Stimulated activated effector memory CD8-positive, alpha-beta T cell treated with anti-CD3 and anti-CD28 coated beads, Interleukin-12 subunit alpha, Interleukin-12 subunit beta, amount 100 ng/mL, for 72 hours (primary cell): ENCODE measurements at regions not wholly inside any gene's neighbourhood (a gene's known extent, or its start where the extent isn't known, plus 50 kb on each side); places are given as distances from the start of the nearest gene placed in this dataset.

Experiments used
- ATAC-seq: fragments of 150-1000 bp; cut with Tn5 transposase; 2 replicates; pipeline ENCODE4 v1.10.0; 2021
- DNase-seq, 2 donors: peaks; one replicate each; pipeline ENCODE4 v3.0.0; 2021 to 2022; ENCODE audit warnings: low spot score in 2 of 2
- H3K27ac Mint-ChIP-seq: one replicate; pipeline ENCODE4 v1.8.0; 2022; ENCODE audit warnings: mild to moderate bottlenecking, mixed read lengths
- H3K36me3 Mint-ChIP-seq: one replicate; pipeline ENCODE4 v1.8.0; 2022; ENCODE audit warnings: mild to moderate bottlenecking, mixed read lengths
- H3K4me1 Mint-ChIP-seq: one replicate; pipeline ENCODE4 v1.8.0; 2022; ENCODE audit warnings: mixed read lengths
- H3K4me3 Mint-ChIP-seq: one replicate; pipeline ENCODE4 v1.8.0; 2022; ENCODE audit warnings: mild to moderate bottlenecking, mixed read lengths
- H3K9me3 Mint-ChIP-seq: one replicate; pipeline ENCODE4 v1.8.0; 2022; ENCODE audit warnings: mixed read lengths

DNA sequence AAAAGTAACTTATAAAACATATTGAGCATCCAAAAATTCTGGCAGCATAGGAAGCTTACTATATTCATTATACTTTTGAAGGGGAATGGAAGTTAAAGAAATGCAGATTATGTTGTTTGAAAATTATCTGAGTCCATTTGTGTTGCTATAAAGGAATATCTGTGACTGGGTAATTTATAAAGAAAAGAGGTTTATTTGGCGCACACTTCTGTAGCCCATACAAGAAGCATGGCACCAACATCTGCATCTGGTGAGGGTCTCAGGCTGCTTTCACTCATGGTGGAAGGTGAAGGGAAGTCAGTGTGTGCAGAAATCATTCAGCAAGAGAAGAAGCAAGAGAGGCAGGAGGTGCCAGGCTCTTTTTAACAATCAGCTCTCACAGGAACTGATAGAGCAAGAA lies 55.5 kb upstream of the BACH1 start:
- DNase-seq (no peak), ATAC-seq (no peak)
- Mint-ChIP-seq H3K4me1 (no peaks in the 10 kb centered on the region), H3K9me3 (peaks cover 2% of the 10 kb centered on the region), H3K27ac (no peak overlapping the region), H3K36me3 (no peaks in the 10 kb centered on the region), H3K4me3 (no peak overlapping the region)

DNA sequence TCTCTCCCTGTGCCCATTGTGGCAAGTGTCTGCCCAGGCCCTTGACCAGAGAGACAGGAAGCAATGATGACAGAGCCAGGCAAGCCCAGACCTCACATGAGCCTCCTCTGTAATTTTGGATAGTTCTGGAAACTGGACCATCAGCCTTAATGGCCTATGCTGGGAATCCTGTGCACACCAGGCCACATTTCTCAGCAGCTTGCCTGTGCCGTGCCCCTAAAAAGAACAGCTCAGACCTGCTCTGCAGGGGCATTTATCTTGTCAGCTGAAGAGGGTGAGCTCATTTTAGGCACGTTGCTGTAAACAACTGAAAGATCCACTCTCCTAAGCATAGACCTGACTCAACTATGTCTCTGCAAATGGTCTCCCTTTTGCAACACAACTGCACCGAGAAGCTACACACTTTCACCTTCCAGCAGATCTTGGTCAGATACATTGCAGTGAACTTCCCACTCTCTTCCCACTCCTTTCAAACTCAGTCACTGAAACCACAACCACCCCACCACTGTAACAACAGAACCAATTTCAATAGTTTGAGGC lies 53.5 kb upstream of the BACH1 start:
- no peaks in the 10 kb centered on the region for H3K4me1 Mint-ChIP-seq
- peaks cover 6% of the 10 kb centered on the region for H3K9me3 Mint-ChIP-seq
- no peaks in the 10 kb centered on the region for H3K36me3 Mint-ChIP-seq
- ATAC-seq (peak; percentile 99), DNase-seq (peak in 1 of 2 donors; percentile 68)
- no peak overlapping the region for H3K27ac Mint-ChIP-seq
- H3K4me3 Mint-ChIP-seq: no peak overlapping the region

DNA sequence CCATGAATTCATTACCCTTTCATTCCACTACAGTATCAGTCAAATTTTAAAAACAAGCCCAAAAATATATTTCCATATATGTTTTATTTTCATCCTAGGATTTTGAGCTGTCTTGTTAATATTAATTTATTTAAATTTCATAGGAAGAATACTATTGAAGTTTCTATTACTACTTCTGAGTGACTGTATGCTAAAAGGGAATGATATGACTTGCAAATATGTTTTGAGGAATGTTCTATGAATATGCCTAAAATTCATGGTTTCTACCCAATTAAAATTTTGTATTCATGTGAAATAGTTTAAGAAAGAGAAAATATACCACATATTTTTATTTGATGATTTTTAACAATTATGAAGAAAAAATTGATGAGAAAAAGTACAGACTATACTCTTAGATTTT lies 52.9 kb upstream of the BACH1 start:
- Mint-ChIP-seq H3K4me1 (no peaks in the 10 kb centered on the region), H3K4me3 (no peak overlapping the region), H3K27ac (no peak overlapping the region), H3K9me3 (peaks cover 4% of the 10 kb centered on the region), H3K36me3 (no peaks in the 10 kb centered on the region)
- DNase-seq: no peak
- ATAC-seq: no peak

- Mint-ChIP-seq H3K36me3 (no peaks in the 10 kb centered on the region), H3K4me1 (no peaks in the 10 kb centered on the region), H3K9me3 (peaks cover 4% of the 10 kb centered on the region), H3K27ac (no peak overlapping the region), H3K4me3 (no peak overlapping the region)
- DNase-seq (no peak), ATAC-seq (no peak)
These were observed 52.1 kb upstream of the BACH1 start for GRCh38 chr21:29246614-29247013.

DNA sequence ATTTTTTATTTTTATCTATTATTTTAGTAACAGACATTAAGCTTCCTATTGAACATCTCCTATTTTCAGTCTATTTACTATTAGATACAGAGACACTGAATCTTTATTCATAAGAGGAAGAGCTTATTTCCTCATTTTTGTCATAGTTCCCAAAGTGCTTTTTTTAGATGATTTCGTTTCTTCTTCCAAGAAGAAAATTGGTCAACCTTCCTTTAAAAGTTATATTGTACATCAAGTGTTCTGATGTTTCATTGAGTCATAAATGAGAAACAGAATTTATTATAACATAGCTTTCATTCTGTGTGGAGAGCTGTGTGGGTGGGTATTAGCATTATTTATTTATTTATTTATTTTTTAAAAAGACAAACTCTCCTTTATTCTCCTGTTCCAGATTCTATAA lies 50.6 kb upstream of the BACH1 start:
- no peak for ATAC-seq
- H3K9me3 Mint-ChIP-seq: peaks cover 4% of the 10 kb centered on the region

More for the DNA sequence above, 50.6 kb upstream of the BACH1 start:
- no peak overlapping the region for H3K4me3 Mint-ChIP-seq
- H3K4me1 Mint-ChIP-seq: no peaks in the 10 kb centered on the region
- no peak for DNase-seq
- no peak overlapping the region for H3K27ac Mint-ChIP-seq
- no peaks in the 10 kb centered on the region for H3K36me3 Mint-ChIP-seq
